WTC11 (cell line): ENCODE measurements at regions not wholly inside any gene's neighbourhood (a gene's known extent, or its start where the extent isn't known, plus 50 kb on each side); places are given as distances from the start of the nearest gene placed in this dataset.

Source experiments
- ATAC-seq: fragments of 200-7000 bp; cut with Tn5 transposase; 2 replicates; pipeline ENCODE4 v1.10.0; 2021; ENCODE audit warnings: mild to moderate bottlenecking, moderate library complexity
- CTCF ChIA-PET: fragments of 300-600 bp; sonication (Branson Sonifier 250); formaldehyde crosslinking; loops from one replicate; lab custom pipeline; 2021; ENCODE audit warnings: antibody characterized with exemption; lab: Charles Lee
- POLR2A ChIA-PET: fragments of 350-600 bp; sonication (Branson Sonifier 250); formaldehyde crosslinking; loops from one replicate; lab custom pipeline; 2021; ENCODE audit warnings: antibody characterized with exemption; lab: Charles Lee
- DNase-seq: peaks from one replicate; pipeline ENCODE4 v3.0.0; 2021; ENCODE audit warnings: low spot score
- H3K27ac Mint-ChIP-seq: 2 replicates; pipeline ENCODE4 v1.8.0; 2021; ENCODE audit warnings: mixed read lengths
- H3K27me3 Mint-ChIP-seq: 2 replicates; pipeline ENCODE4 v1.8.0; 2021; ENCODE audit warnings: low read depth, mild to moderate bottlenecking, moderate library complexity, mixed read lengths
- H3K36me3 Mint-ChIP-seq: 2 replicates; pipeline ENCODE4 v1.8.0; 2021; ENCODE audit warnings: mixed read lengths
- H3K4me1 Mint-ChIP-seq: 2 replicates; pipeline ENCODE4 v1.8.0; 2022; ENCODE audit warnings: mixed read lengths
- H3K4me3 Mint-ChIP-seq: 2 replicates; pipeline ENCODE4 v1.8.0; 2021; ENCODE audit warnings: mild to moderate bottlenecking, moderate library complexity, mixed read lengths
- H3K9me3 Mint-ChIP-seq: 2 replicates; pipeline ENCODE4 v1.8.0; 2021; ENCODE audit warnings: mixed read lengths
- ATF3 ChIP-seq: sonication (generic); formaldehyde crosslinking; conservative IDR thresholded peaks from 2 replicates; pipeline ENCODE4 v1.8.1; 2022; ENCODE audit warnings: mild to moderate bottlenecking, missing genetic modification reagents
- ERG ChIP-seq: fragments of 250-450 bp; sonication (Bioruptor Pico); IDR thresholded peaks from 2 replicates; pipeline ENCODE4 v1.8.0; 2021; ENCODE audit warnings: mild to moderate bottlenecking
- ETV6 ChIP-seq: sonication (generic); formaldehyde crosslinking; IDR thresholded peaks from 2 replicates; pipeline ENCODE4 v1.8.1; 2022; ENCODE audit warnings: mild to moderate bottlenecking, missing genetic modification reagents
- GRHL2 ChIP-seq: fragments of 250-450 bp; sonication (Bioruptor Pico); IDR thresholded peaks from 2 replicates; pipeline ENCODE4 v1.8.0; 2022; ENCODE audit warnings: mild to moderate bottlenecking, moderate library complexity; ENCODE audit not compliant: insufficient replicate concordance, severe bottlenecking
- HMGA2 ChIP-seq: fragments of 250-450 bp; sonication (Bioruptor Pico); IDR thresholded peaks from 2 replicates; pipeline ENCODE4 v1.4.0; 2021; ENCODE audit warnings: mild to moderate bottlenecking, moderate library complexity
- IRF2 ChIP-seq: sonication (generic); formaldehyde crosslinking; IDR thresholded peaks from 2 replicates; pipeline ENCODE4 v1.8.0; 2022; ENCODE audit warnings: low read depth, missing genetic modification reagents, borderline replicate concordance
- JAZF1 ChIP-seq: fragments of 250-450 bp; sonication (Bioruptor Pico); IDR thresholded peaks from 2 replicates; pipeline ENCODE4 v1.9.0; 2021; ENCODE audit warnings: moderate library complexity, mild to moderate bottlenecking, inconsistent platforms
- KAT7 ChIP-seq: sonication (generic); formaldehyde crosslinking; IDR thresholded peaks from 2 replicates; pipeline ENCODE4 v1.8.1; 2023; ENCODE audit warnings: missing genetic modification reagents, mild to moderate bottlenecking, borderline replicate concordance
- NFYB ChIP-seq: sonication (generic); formaldehyde crosslinking; conservative IDR thresholded peaks from 2 replicates; pipeline ENCODE4 v1.8.0; 2022; ENCODE audit warnings: low read depth, missing genetic modification reagents
- NR1H2 ChIP-seq: sonication (generic); formaldehyde crosslinking; IDR thresholded peaks from 2 replicates; pipeline ENCODE4 v1.9.0; 2021; ENCODE audit warnings: mild to moderate bottlenecking, moderate library complexity, missing genetic modification reagents
- NR3C1 ChIP-seq: sonication (generic); formaldehyde crosslinking; conservative IDR thresholded peaks from 2 replicates; pipeline ENCODE4 v1.8.1; 2023; ENCODE audit warnings: low read depth, mild to moderate bottlenecking, missing genetic modification reagents
- OVOL2 ChIP-seq: fragments of 250-450 bp; sonication (Bioruptor Pico); IDR thresholded peaks from 2 replicates; pipeline ENCODE4 v1.9.0; 2021; ENCODE audit warnings: mild to moderate bottlenecking, borderline replicate concordance
- PRDM15 ChIP-seq: sonication (generic); formaldehyde crosslinking; IDR thresholded peaks from 2 replicates; pipeline ENCODE4 v1.8.0; 2022; ENCODE audit warnings: missing genetic modification reagents
- PREB ChIP-seq: sonication (generic); formaldehyde crosslinking; IDR thresholded peaks from 2 replicates; pipeline ENCODE4 v1.8.1; 2022; ENCODE audit warnings: mild to moderate bottlenecking, missing genetic modification reagents, moderate library complexity, borderline replicate concordance
- PRRX2 ChIP-seq: fragments of 250-450 bp; sonication (Bioruptor Pico); IDR thresholded peaks from 2 replicates; pipeline ENCODE4 v1.8.0; 2021; ENCODE audit warnings: mild to moderate bottlenecking
- SOX15 ChIP-seq: fragments of 250-450 bp; sonication (Bioruptor Pico); IDR thresholded peaks from 2 replicates; pipeline ENCODE4 v1.9.0; 2021; ENCODE audit warnings: mild to moderate bottlenecking
- TCF7 ChIP-seq: sonication (generic); formaldehyde crosslinking; IDR thresholded peaks from 2 replicates; pipeline ENCODE4 v1.8.0; 2022; ENCODE audit warnings: mild to moderate bottlenecking, low read depth, missing genetic modification reagents, moderate library complexity
- TEAD4 ChIP-seq: sonication (generic); formaldehyde crosslinking; IDR thresholded peaks from 2 replicates; pipeline ENCODE4 v1.8.0; 2022; ENCODE audit warnings: mild to moderate bottlenecking, missing genetic modification reagents
- USF1 ChIP-seq: sonication (generic); formaldehyde crosslinking; IDR thresholded peaks from 2 replicates; pipeline ENCODE4 v1.8.0; 2022; ENCODE audit warnings: mild to moderate bottlenecking, missing genetic modification reagents
- USF2 ChIP-seq: sonication (generic); formaldehyde crosslinking; IDR thresholded peaks from 2 replicates; pipeline ENCODE4 v1.8.1; 2023; ENCODE audit warnings: mild to moderate bottlenecking, missing genetic modification reagents, moderate library complexity
- ZBTB21 ChIP-seq: sonication (generic); formaldehyde crosslinking; IDR thresholded peaks from 2 replicates; pipeline ENCODE4 v1.8.1; 2023; ENCODE audit warnings: mild to moderate bottlenecking, missing genetic modification reagents, borderline replicate concordance
- ZMAT4 ChIP-seq: fragments of 250-450 bp; sonication (Bioruptor Pico); IDR thresholded peaks from 2 replicates; pipeline ENCODE4 v1.9.0; 2021; ENCODE audit warnings: mild to moderate bottlenecking
- ZNF121 ChIP-seq: sonication (generic); formaldehyde crosslinking; IDR thresholded peaks from 2 replicates; pipeline ENCODE4 v1.8.0; 2023; ENCODE audit warnings: missing genetic modification reagents
- ZNF219 ChIP-seq: sonication (generic); formaldehyde crosslinking; IDR thresholded peaks from 2 replicates; pipeline ENCODE4 v1.8.0; 2023; ENCODE audit warnings: missing genetic modification reagents, mild to moderate bottlenecking, borderline replicate concordance
- ZNF317 ChIP-seq: sonication (generic); formaldehyde crosslinking; IDR thresholded peaks from 2 replicates; pipeline ENCODE4 v1.8.1; 2023; ENCODE audit warnings: low read depth, mild to moderate bottlenecking, moderate library complexity, missing genetic modification reagents, borderline replicate concordance
- ZNF416 ChIP-seq: fragments of 250-450 bp; sonication (Bioruptor Pico); IDR thresholded peaks from 2 replicates; pipeline ENCODE4 v1.9.0; 2021; ENCODE audit warnings: mild to moderate bottlenecking, inconsistent platforms
- ZSCAN18 ChIP-seq: fragments of 250-450 bp; sonication (Bioruptor Pico); IDR thresholded peaks from 2 replicates; pipeline ENCODE4 v2.1.2; 2022; ENCODE audit warnings: mild to moderate bottlenecking, moderate library complexity

GRCh38 chr1:78318011-78318410 lies 172.8 kb upstream of the PTGFR start:
- TF ChIP-seq ZSCAN18 (CRISPR knock-in tag) (no peak), ERG (CRISPR knock-in tag) (no peak), ZNF121 (CRISPR knock-in tag) (no peak), ZBTB21 (CRISPR knock-in tag) (no peak), USF1 (no peak), JAZF1 (no peak), ZMAT4 (CRISPR knock-in tag) (no peak), NFYB (no peak), GRHL2 (CRISPR knock-in tag) (no peak), ZNF416 (CRISPR knock-in tag) (no peak), ZNF219 (CRISPR knock-in tag) (no peak), PREB (CRISPR knock-in tag) (no peak)
- DNase-seq (no peak), ATAC-seq (no peak)
- Mint-ChIP-seq H3K4me3 (no peak overlapping the region), H3K27me3 (peaks cover under 1% of the 10 kb centered on the region), H3K4me1 (no peaks in the 10 kb centered on the region), H3K36me3 (no peaks in the 10 kb centered on the region), H3K9me3 (0 out of 2 replicates have a peak, but pooled peaks cover 3% of the 10 kb centered on the region), H3K27ac (no peak overlapping the region)
- POLR2A ChIA-PET = no interaction called here
- CTCF ChIA-PET = no interaction called here

GRCh38 chr1:78319603-78320002 lies 171.2 kb upstream of the PTGFR start:
- Mint-ChIP-seq H3K9me3 (0 out of 2 replicates have a peak, but pooled peaks cover 3% of the 10 kb centered on the region), H3K27ac (no peak overlapping the region), H3K36me3 (no peaks in the 10 kb centered on the region), H3K4me3 (no peak overlapping the region), H3K27me3 (peaks cover 3% of the 10 kb centered on the region; the same call in 1 of the 2 replicates), H3K4me1 (no peaks in the 10 kb centered on the region)
- TF ChIP-seq HMGA2 (CRISPR knock-in tag) (no peak), PRDM15 (CRISPR knock-in tag) (no peak), TCF7 (no peak), USF2 (CRISPR knock-in tag) (no peak), KAT7 (CRISPR knock-in tag) (no peak), IRF2 (CRISPR knock-in tag) (no peak), PRRX2 (CRISPR knock-in tag) (no peak), OVOL2 (no peak), ATF3 (CRISPR knock-in tag) (no peak), ZNF317 (CRISPR knock-in tag) (no peak), ZNF121 (CRISPR knock-in tag) (no peak), SOX15 (CRISPR knock-in tag) (no peak), NR3C1 (CRISPR knock-in tag) (no peak), TEAD4 (CRISPR knock-in tag) (no peak), NR1H2 (CRISPR knock-in tag) (no peak), ETV6 (CRISPR knock-in tag) (no peak), ZBTB21 (CRISPR knock-in tag) (no peak)
- DNase-seq (no peak), ATAC-seq (no peak)
- POLR2A ChIA-PET = no interaction called here
- CTCF ChIA-PET = interaction anchor here (1.3 kb wide), 1 partner anchor 14 kb away, joined by 4 read pairs; no protein-coding TSS in a partner anchor
